Fibroblast of upper back skin (primary cell): ENCODE measurements at regions not wholly inside any gene's neighbourhood (a gene's known extent, or its start where the extent isn't known, plus 50 kb on each side); places are given as distances from the start of the nearest gene placed in this dataset.
A peak's percentile ranks its signal among the peaks of the same experiment; 100 is the strongest.
"Not testable (repeated sequence)": the region's sequence is repeated elsewhere in the genome, so short reads cannot be mapped to it uniquely, and the experiment has no call there.

Experiments used
- DNase-seq: peaks from one replicate; pipeline ENCODE4 v3.0.0-alpha.2; 2013

DNA sequence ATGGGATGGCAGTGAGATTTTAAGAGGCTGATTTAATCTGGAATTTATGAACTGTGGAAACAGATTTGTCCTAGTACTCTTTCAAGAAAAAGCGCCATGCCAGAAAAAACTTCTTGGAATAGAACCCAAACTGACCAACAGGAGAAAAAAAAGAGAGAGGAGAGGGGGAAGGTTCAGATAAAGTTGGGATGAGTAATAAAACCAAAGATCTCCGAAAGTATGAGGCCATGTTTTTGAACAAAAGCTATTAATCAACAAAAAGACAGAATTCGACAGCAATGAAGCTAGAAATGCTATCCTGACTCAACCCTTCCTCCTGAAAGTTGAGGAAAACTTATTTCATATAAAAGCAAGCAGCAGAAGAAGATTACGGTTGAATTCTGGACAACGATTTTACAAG is 135.5 kb downstream of the CEMIP2 start:
- DNase-seq = peak; percentile 61

DNA sequence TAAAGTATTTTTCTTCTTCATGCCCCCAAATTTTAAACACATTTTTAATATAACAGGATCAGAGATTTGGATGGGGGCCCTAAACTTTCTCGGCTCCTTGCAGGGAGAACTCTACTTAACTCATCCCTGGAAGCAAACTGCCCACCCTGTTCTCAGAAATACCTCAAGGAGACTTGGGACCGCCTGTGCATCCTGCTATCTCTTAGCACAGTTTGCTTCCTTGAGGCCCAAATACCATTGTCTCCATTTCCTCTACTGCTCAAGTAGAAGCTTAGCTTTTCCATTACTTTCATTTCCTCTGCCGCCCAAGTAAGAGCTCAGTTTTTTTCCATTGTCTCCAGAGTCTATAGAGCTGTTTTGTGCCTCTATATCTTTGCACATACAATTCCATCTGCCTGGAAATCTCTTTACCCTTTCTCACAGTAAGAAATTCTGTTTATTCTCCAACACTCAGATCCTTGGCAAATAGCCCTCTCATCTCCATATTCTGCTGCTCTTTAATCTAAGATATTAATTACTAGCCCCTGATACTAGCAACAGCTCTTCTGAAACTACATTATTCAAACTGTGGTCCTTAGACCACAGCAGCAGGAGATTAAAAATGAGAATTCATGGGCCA is 137.8 kb downstream of the CEMIP2 start:
- DNase-seq = no peak

DNA sequence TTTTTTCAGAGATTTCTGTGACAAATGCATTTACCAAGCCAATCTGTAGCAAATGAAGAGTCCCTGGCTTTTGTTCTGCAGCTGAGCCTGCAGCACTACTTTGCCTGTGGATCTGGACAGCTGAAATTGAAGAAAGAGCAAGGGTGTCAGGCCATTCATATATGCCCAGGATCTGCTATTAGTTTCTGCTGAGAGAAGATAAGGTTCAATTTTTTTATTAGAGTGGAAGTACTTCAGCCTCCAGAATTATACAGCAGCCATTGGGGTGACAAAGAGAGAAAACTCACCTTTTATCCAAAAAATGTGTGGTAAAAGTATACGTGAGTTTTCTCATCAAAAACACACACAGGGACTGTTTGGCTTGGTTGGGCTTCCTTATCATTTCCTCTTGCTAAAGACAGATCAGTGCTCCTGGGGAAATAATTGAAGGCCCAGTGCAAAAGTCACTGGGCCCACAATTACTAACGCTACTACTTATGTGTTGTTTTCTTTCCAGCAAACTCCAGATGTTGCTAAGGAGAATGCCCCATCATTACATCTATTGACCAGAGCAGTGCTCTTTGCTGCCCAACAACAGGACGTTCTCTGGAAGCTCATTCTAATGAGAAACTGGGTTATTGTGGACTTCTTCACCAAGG is 138.6 kb downstream of the CEMIP2 start:
- DNase-seq = no peak

DNA sequence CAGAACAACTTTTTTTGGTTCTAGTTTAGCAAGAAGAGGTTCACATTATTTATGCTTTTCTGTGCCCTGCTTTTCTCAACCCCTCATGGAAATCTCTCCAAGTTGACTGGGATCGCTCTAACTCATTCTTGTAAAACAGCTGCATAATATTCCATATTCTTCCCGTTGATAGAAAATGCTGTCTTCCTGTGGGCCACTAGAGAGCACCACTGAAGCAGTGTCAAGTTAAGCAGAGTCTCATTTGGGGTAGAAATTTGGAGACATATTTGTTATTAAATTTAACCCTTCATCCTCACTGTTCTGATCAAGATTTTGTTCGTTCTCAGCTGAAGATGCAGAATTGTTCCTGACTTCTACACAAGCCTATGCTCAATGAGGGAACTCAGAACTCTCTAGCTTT is 140.1 kb downstream of the CEMIP2 start:
- DNase-seq = peak; percentile 7

DNA sequence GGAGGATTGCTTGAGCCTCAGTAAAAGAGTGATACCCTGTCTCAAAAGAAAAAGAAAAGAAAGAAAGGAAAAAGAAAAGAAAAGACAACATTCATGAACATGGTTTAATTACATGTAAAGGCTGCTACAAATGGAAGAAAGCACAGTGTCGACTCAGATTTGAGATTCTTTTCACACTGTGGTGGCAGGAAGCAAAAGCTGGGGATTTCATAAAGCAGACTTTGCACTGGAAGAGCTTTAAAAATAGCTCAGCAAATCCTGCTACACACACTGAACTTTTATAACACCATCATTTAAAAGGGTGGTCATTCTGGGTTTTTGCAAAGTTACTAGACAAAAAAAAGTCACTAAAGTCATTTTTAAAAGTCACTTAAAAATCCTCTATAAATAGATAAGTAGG is 140.8 kb downstream of the CEMIP2 start:
- DNase-seq = no peak

DNA sequence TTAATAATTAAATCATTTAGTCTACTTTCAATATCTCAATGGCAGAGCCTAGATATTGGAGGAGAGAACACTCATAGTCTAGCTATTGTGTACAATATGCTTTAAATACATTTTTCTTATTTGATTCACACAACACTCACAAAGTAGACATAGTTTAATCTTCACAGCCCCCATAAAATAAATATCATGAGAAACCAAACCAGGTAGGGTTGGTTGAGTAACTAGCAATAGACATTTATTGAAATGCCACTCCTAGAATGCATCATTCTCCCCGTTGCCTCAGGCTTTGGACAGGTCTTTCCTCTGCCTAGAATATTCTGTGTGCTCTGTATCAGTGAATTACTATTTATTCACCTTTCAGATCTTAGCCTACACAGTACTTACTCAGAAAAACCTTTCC is 141.9 kb downstream of the CEMIP2 start:
- no peak for DNase-seq

DNA sequence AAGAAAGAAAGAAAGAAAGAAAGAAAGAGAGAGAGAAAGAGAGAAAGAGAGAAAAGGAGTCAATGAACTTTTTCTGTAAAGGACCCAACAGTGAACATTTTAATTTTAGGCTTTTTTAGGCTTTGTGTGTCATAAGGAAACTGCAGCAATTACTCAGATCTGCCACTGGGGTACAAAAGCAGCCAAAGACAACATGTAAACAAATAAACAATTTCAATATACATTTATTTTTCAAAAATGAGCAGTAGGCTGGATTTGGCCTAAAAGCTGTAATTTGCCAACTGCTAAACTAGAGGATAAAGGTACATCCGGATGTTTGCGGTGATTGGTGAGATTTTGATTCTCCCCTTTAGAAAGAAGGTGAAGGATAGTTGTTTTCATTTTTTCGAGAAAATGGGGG is 143.6 kb downstream of the CEMIP2 start:
- DNase-seq = no peak

DNA sequence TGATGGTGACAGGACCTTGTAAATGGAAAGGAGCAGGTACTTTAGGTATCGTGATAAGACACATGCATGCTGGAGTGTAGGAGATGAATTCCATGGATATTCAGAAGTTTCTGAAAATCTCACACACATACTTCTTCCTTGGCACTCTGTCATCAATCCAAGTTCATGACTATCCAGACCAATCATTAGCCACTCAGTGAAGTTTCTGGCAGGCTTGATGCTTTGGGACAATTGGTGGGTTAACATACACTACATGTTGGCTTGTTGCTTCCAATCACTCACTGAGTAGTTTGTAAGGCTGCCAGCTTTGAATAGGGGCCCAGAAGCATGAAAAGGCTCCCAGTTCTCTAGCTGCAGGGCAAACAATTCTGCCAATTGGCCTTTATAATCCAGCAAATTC is 147.6 kb downstream of the CEMIP2 start:
- DNase-seq = peak; percentile 12

DNA sequence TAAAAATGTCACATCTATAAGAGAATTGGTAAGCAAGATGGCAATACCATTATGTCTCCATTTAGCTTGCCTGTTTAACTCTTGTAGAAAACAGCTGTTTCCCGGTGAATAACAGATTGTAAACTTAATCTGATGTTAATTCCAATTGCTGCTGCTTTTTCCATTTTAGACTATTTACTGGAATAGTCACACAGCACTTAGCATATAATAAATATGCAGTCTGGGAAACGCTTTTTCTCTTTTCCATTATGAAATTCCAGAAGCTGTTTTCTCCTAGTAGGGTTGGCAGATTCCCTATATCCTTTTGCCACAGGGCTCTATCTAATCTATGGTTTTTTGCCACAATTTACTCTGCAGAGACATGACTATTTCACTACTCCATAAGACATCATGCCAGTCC is 148.0 kb downstream of the CEMIP2 start:
- DNase-seq = no peak

DNA sequence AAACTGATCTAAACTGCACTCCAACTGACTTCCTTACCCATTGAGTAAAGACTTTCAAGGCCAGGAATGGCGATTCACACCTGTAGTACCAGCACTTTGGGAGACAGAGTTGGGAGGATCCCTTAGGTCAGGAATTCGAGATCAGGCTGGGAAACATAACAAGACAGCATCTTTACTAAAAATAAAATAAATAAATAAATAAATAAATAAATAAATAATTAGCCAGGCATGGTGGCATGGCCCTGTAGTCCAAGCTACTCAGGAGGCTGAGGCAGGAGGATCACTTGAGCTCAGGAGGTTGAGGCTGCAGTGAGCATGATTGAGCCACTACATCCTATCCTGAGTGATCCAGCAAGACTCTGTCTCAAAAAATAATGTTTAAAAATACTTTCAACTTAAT is 148.4 kb downstream of the CEMIP2 start:
- DNase-seq = no peak

DNA sequence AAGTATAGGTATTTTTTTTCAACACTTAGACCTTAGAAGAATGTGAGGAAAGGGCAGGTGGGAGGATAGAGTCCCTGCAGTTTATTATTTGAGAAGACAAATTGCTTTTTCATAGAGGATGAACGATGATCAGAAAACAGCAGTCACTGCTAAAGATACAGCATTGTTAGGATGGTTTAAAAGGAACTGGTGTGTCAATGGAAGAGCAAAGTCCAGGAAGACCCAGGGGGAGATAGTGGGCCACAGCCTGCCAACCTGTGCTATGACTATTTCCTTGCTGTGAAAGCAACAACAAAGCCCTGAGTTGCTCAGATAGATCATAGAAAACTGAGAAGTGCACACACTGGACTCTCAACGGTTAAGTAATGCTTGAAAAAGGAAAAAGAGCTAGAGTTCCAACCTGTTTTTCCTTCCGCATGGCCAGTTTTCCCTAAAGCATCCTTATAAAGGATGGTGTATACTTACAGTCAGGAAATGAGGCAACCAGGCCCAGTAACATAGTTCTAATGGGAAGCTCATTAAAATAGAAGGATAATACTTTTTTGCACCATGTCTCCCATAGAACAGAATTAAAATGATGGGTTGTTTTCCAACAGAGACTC is 153.8 kb downstream of the CEMIP2 start:
- no peak for DNase-seq

DNA sequence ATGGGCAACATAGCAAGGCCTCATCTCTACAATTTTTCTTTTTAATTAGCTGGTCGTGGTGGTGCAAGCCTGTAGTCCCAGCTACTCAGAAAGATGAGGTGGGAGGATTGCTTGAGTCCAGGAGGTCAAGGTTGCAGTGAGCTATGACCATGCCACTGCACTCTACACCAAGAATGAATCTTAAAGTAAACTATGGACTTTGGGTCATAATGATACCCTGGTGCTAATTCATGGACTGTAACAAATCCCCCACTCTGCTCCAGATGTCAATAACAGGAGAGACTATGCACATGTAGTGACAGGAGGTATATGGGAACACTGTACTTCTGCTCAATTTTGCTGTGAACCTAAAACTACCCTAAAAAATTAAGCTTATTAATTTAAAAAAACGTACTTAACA is 155.4 kb downstream of the CEMIP2 start:
- DNase-seq = no peak

DNA sequence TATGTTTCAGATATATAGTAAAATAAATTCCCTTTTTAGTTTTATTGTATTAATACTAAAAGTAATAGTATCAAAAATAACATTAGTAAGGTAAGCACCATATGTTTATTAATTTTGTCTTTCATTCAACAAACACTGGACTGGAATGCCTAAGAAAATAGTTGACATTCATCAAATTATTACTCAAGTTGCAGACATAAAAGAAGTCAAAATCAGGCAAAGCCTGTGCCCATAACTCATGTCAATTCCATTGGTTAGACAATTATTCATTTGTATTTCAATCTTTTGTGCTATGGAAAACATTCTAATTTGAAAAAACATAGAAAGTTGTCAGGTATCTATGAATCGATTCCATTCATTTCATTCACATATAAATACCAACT is 158.9 kb downstream of the CEMIP2 start:
- no peak for DNase-seq

DNA sequence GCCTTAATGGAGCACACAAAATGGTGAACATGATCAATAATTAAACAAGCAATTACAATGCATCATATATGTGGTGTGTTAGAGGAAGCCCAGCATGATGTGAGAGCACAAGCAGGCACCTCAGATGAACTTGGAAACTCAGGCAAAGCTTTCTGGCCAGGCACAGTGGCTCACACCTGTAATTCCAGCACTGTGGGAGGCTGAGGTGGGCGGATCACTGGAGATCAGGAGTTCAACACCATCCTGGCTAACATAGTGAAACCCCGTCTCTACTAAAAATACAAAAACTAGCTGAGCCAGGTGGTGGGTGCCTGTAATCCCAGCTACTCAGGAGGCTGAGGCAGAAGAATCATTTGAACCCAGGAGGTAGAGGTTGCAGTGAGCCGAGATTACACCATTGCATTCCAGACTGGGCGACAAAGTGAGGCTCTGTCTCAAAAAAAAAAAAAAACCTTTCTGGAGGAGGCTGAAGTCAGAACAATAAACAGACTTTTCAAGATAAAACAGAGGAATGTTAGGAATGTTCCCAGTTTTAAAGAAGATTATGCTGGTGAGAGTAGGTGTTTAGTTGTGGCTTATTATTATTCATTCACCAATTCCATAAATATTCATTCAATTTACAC is 159.4 kb downstream of the CEMIP2 start:
- DNase-seq = peak; percentile 35

DNA sequence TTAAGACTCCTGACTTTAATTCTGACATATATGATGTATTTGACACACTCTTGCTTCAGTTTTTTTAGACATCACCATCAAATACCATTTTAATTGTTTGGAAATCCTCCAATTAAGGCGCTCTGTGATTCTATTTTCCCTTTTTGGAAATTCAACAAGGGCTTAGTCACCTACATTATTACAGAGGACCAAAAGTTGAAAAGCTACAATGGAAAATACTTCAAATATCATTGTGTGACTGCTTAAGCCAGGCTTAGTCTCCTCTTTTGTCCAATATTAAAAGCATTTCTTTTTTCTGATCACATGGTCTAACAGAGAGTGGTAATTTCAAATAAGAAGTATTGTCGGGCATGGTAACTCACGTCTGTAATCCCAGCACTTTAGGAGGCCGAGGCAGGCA is 160.3 kb downstream of the CEMIP2 start:
- no peak for DNase-seq

DNA sequence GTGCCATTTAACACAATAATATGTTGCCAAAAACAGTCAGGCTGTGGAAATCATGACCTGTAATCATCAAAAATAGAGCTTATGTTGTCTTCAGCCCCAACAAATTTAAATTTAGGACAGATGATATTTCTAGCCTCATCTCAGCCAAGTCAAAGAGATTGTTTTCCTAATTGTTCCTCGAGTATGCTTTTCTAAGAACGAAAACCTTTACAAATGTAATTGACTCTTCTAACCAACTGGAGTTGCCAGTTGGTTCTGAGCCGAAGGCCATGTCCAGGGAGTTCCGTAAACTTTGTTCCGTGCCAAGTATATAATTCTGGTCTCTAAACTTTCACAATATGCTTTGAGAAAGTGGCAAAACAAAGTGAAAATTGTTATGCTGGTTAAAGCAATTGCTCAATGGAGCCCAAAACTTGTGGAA is 160.8 kb downstream of the CEMIP2 start:
- no peak for DNase-seq

DNA sequence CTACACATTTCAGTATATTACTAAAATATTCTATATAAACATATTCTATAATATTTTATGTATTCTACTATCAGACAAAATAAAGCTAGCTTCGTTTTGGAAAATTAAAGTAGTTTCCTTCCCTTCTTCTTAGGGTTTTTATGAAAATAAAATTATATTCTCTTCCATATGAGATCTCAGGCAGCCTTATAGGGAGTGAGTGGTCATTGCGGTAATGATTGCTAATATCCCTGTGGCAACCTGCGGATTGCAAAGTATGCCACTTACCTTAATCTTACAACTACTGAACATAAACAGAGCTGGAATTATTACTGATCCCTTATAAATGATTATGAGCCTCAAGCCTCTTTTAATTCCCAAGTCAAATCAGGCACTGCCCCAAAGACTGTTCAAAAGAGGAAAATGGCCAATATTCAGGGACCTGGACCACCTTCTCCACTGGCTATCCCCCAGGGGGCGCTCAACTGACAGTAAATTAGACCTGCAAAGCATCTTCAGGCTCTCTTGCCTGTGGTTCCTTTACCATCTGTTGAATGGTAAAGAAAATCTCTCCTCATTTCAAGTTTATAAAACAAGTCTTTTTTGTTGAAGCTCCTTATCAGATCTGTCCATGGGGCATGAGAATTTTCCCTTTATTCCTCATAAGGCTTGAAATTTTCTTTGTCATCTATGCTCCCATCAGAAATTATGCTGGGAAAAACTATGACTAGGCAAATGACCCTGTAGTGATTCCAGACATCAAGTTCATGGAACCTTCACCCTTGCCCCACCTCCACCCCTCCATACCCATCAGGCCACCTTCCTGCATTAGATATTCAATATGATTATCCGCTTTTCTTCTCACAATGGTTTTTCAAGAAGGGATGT is 163.9 kb downstream of the CEMIP2 start:
- peak; percentile 77 for DNase-seq

DNA sequence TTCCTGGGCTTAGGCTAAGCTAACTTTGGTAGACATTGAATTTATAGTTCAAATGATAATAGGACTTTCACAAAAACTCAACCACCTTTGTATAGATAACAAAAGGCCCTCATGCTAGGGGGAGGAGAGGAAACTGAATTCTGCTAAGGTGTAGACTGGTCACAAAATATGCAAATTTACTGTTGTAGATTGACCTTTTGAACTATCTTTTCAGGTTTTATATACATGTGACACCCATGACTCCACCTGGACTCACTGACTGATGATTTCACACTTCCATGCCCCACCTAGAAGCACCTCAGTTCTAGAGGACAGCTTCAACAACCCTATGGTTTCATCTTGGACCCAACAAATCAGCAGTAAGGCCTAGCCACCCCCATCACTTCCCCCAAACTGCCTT is 165.7 kb downstream of the CEMIP2 start:
- DNase-seq = no peak

DNA sequence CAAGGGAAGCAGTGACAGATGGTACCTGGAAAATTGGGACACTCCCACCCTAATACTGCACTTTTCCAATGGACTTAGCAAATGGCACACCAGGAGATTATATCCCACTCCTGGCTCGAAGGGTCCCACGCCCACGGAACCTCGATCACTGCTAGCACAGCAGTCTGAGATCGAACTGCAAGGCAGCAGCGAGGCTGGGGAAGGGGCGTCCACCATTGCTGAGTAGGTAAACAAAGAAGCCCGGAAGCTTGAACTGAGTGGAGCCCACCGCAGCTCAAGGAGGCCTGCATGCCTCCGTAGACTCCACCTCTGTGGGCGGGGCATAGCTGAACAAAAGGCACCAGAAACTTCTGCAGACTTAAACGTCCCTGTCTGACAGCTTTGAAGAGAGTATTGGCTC is 172.6 kb downstream of the CEMIP2 start:
- DNase-seq = not testable (repeated sequence)

DNA sequence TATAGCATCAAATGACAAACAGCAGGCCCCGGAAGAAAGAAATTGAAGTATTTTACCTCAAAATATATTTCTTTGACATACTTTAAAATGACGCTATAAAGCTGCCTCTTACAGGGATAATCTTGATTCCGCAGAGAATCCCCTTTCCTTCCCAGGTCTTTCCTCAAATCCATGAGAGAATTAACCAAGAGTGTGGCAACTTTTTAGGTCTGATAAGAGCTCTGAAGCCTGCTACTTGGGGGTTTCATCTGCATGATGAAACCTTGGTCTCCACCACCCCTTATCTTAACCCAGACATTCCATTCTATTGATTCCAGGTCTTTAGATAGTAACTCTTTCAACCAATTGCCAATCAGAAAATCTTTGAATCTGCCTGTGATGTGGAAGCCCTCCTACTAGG is 173.8 kb downstream of the CEMIP2 start:
- no peak for DNase-seq

DNA sequence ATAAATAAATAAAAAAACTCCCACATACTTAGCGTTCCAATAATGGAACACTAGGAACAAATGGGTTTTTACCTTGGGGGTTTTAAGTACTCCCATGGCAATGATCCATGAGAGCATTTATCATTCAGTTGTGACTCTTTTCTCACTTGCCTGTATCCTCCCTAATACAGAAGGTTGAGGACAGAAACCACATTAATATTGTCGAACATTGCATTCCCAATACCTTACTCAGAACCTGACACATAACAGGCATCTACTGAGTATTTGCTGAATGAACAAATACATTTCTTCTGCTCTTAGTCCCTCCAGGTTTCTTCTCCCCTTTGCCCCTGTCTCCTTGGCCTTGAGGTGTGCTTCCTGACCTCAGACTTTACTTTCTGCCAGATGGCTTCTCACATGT is 175.9 kb downstream of the CEMIP2 start:
- DNase-seq = peak; percentile 53

DNA sequence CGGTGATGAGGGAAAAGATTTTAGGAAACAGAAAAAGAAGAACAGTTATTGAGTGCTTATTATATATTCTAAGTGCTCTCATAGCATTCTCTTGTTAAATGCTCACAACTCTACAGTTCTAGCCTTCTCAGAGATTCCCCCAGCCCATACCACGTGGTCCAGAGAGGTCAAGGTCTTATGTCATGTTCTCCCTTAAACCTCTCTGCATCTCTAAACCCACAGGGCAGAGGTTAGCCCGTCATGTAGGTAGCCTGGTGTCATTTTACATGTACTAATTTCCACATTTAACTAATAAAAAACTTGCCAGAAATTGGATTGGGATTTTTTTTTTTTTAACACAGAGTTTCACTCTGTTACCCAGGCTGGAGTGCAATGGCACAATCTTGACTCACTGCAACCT is 178.0 kb downstream of the CEMIP2 start:
- DNase-seq = no peak

DNA sequence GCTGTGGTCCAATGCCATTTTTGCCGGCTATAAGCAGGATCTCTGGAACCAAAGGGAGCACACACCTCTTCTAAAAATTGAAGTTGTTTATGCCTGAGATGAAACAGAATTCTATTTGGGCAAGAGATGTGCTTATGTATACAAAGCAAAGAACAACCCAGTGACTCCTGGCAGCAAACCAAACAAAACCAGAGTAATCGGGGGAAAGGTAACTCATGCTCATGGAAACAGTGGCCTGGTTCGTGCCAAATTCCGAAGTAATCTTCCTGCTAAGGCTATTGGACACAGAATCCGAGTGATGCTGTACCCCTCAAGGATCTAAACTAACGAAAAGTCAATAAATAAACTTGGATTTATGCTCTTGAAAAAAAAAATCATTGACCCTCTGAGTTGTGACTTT is 178.7 kb downstream of the CEMIP2 start:
- DNase-seq = no peak
